HEK293 (cell line): ENCODE measurements at regions not wholly inside any gene's neighbourhood (a gene's known extent, or its start where the extent isn't known, plus 50 kb on each side); places are given as distances from the start of the nearest gene placed in this dataset.

ENCODE experiments used
- CTCF ChIA-PET: fragments of 350-600 bp; formaldehyde crosslinking; extraction: SDS; loops from one replicate; lab custom pipeline; 2021; ENCODE audit warnings: antibody characterized with exemption; lab: Yijun Ruan, JAX
- POLR2A ChIA-PET: fragments of 300-600 bp; formaldehyde crosslinking; extraction: SDS; loops from one replicate; lab custom pipeline; 2020; ENCODE audit warnings: antibody characterized with exemption, inconsistent platforms; lab: Yijun Ruan, JAX
- H3K27ac ChIP-seq: fragments of 200-500 bp; sonication (Bioruptor generic); 2 replicates; pipeline ENCODE4 v1.5.1; 2014; ENCODE audit warnings: low read depth, low read length, control low read depth, inconsistent platforms; ENCODE audit errors: extremely low read depth
- H3K36me3 ChIP-seq, 2 experiments: fragments of 200-500 bp in 1 of 2; sonication (Bioruptor generic) in 1 of 2; 1 replicate in 1 of 2; 2 replicates in 1 of 2; pipeline ENCODE4 v1.5.1; 2014 to 2017; ENCODE audit warnings: inconsistent platforms in 2 of 2, low read length in 2 of 2; ENCODE audit not compliant: control insufficient read depth in 2 of 2, insufficient read depth in 1 of 2
- H3K4me1 ChIP-seq: fragments of 200-500 bp; sonication (Bioruptor generic); 2 replicates; pipeline ENCODE4 v1.5.1; 2014; ENCODE audit warnings: mild to moderate bottlenecking, low read length, inconsistent platforms; ENCODE audit not compliant: control insufficient read depth, insufficient read depth
- H3K4me3 ChIP-seq: 2 replicates; pipeline ENCODE4 v1.5.1; 2011; ENCODE audit warnings: low read depth, mild to moderate bottlenecking, control low read depth, low read length, moderate library complexity
- H3K9me3 ChIP-seq: fragments of 200-500 bp; sonication (Bioruptor generic); 2 replicates; pipeline ENCODE4 v1.5.1; 2014; ENCODE audit warnings: low read depth, low read length, inconsistent platforms; ENCODE audit not compliant: control insufficient read depth, insufficient read depth
- EGR2 ChIP-seq: fragments of 450-650 bp; formaldehyde crosslinking; IDR thresholded peaks from 2 replicates; pipeline ENCODE4 v1.5.1; 2016; ENCODE audit warnings: low read depth, missing biosample characterization, missing genetic modification characterization
- RBAK ChIP-seq: fragments of 450-650 bp; formaldehyde crosslinking; IDR thresholded peaks from 2 replicates; pipeline ENCODE4 v1.5.1; 2016; ENCODE audit warnings: missing biosample characterization, missing genetic modification characterization
- TRIM28 ChIP-seq: IDR thresholded peaks from 2 replicates; pipeline ENCODE4 v1.6.1; 2011; ENCODE audit warnings: low read length, control low read depth, borderline replicate concordance
- ZBTB21 ChIP-seq: fragments of 450-650 bp; formaldehyde crosslinking; IDR thresholded peaks from 2 replicates; pipeline ENCODE4 v1.5.1; 2017; ENCODE audit warnings: missing biosample characterization, missing genetic modification characterization
- ZBTB44 ChIP-seq: fragments of 450-650 bp; IDR thresholded peaks from 2 replicates; pipeline ENCODE4 v1.5.1; 2018; ENCODE audit warnings: missing biosample characterization, mild to moderate bottlenecking, missing genetic modification characterization
- ZBTB48 ChIP-seq: fragments of 450-650 bp; formaldehyde crosslinking; IDR thresholded peaks from 2 replicates; pipeline ENCODE4 v1.5.1; 2016; ENCODE audit warnings: missing biosample characterization, missing genetic modification characterization
- ZNF114 ChIP-seq: fragments of 450-650 bp; formaldehyde crosslinking; IDR thresholded peaks from 2 replicates; pipeline ENCODE4 v1.5.0; 2017; ENCODE audit warnings: missing biosample characterization, missing genetic modification characterization
- ZNF138 ChIP-seq: fragments of 450-650 bp; formaldehyde crosslinking; IDR thresholded peaks from 2 replicates; pipeline ENCODE4 v1.5.1; 2016; ENCODE audit warnings: missing biosample characterization, missing genetic modification characterization, borderline replicate concordance
- ZNF211 ChIP-seq: fragments of 450-650 bp; formaldehyde crosslinking; IDR thresholded peaks from 2 replicates; pipeline ENCODE4 v1.5.1; 2016; ENCODE audit warnings: low read depth, missing biosample characterization, missing genetic modification characterization
- ZNF324 ChIP-seq: fragments of 450-650 bp; formaldehyde crosslinking; IDR thresholded peaks from 2 replicates; pipeline ENCODE4 v1.5.1; 2016; ENCODE audit warnings: missing biosample characterization, missing genetic modification characterization
- ZNF391 ChIP-seq: fragments of 450-650 bp; formaldehyde crosslinking; IDR thresholded peaks from 2 replicates; pipeline ENCODE4 v1.5.1; 2016; ENCODE audit warnings: low read depth, missing biosample characterization, missing genetic modification characterization, borderline replicate concordance
- ZNF521 ChIP-seq: fragments of 450-650 bp; formaldehyde crosslinking; IDR thresholded peaks from 2 replicates; pipeline ENCODE4 v1.5.1; 2017; ENCODE audit warnings: missing biosample characterization, mild to moderate bottlenecking, missing genetic modification characterization
- ZNF654 ChIP-seq: fragments of 450-650 bp; formaldehyde crosslinking; IDR thresholded peaks from 2 replicates; pipeline ENCODE4 v1.5.1; 2016; ENCODE audit warnings: low read depth, missing biosample characterization, missing genetic modification characterization
- ZSCAN23 ChIP-seq: fragments of 450-650 bp; formaldehyde crosslinking; IDR thresholded peaks from 2 replicates; pipeline ENCODE4 v1.5.1; 2016; ENCODE audit warnings: missing biosample characterization, missing genetic modification characterization
- TF ChIP-seq, protein P1 (sequence below): fragments of 450-650 bp; formaldehyde crosslinking; IDR thresholded peaks from 2 replicates; pipeline ENCODE4 v1.5.1; 2017; ENCODE audit warnings: missing biosample characterization, mild to moderate bottlenecking, missing genetic modification characterization, moderate library complexity
- TF ChIP-seq, protein P2 (sequence below): fragments of 450-650 bp; formaldehyde crosslinking; IDR thresholded peaks from 2 replicates; pipeline ENCODE4 v1.5.1; 2016; ENCODE audit warnings: missing biosample characterization, missing genetic modification characterization, borderline replicate concordance

- no peaks in the 10 kb centered on the region for H3K36me3 ChIP-seq
- POLR2A ChIA-PET: no interaction called here
- no peaks in the 10 kb centered on the region for H3K9me3 ChIP-seq
- no peak overlapping the region for H3K27ac ChIP-seq
- peaks cover 3% of the 10 kb centered on the region; the same call in 1 of the 2 replicates for H3K4me1 ChIP-seq
- CTCF ChIA-PET: interaction anchor here (1.1 kb wide), 1 partner anchor 9 kb away, joined by 3 read pairs; no protein-coding TSS in a partner anchor
- no peak overlapping the region for H3K4me3 ChIP-seq
- no peak for TF ChIP-seq ZBTB21 (tag by site-specific recombination)
- TF ChIP-seq ZNF138 (tag by site-specific recombination): no peak
- TF ChIP-seq ZSCAN23 (tag by site-specific recombination): no peak
- no peak for TF ChIP-seq TRIM28
- TF ChIP-seq ZNF114: no peak
- TF ChIP-seq ZNF521 (tag by site-specific recombination): no peak
- TF ChIP-seq RBAK (tag by site-specific recombination): no peak
- no peak for TF ChIP-seq ZBTB44 (tag by site-specific recombination)
Measured at GRCh38 chr11:8749202-8749601, 66.6 kb downstream of the RPL27A start.

DNA sequence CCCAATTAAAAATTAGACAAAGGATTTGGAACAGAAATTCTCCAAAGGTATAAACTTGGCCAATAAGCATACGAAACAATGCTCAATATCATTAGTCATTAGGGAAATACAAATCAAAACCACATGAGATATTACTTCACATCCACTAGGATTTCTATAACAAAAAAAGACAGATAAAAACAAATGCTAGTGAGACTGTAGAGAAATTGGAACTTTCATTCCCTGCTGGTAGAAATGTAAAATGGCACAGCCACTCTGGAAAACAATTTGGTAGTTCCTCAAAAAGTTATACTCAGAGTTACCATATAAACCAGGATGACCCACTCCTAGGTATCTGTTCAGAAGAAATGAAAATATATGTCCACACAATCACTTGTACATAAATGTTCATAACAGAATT lies 71.6 kb downstream of the RPL27A start:
- Histone ChIP-seq H3K27ac (no peak overlapping the region), H3K4me3 (no peak overlapping the region), H3K36me3 (no peaks in the 10 kb centered on the region), H3K4me1 (no peaks in the 10 kb centered on the region), H3K9me3 (no peaks in the 10 kb centered on the region)
- ChIA-PET POLR2A (no interaction called here), CTCF (no interaction called here)
- no peak for TF ChIP-seq ZBTB48 (tag by site-specific recombination)
- no peak for TF ChIP-seq ZNF211 (tag by site-specific recombination)
- no peak for TF ChIP-seq ZNF391
- TF ChIP-seq, protein P1, sequence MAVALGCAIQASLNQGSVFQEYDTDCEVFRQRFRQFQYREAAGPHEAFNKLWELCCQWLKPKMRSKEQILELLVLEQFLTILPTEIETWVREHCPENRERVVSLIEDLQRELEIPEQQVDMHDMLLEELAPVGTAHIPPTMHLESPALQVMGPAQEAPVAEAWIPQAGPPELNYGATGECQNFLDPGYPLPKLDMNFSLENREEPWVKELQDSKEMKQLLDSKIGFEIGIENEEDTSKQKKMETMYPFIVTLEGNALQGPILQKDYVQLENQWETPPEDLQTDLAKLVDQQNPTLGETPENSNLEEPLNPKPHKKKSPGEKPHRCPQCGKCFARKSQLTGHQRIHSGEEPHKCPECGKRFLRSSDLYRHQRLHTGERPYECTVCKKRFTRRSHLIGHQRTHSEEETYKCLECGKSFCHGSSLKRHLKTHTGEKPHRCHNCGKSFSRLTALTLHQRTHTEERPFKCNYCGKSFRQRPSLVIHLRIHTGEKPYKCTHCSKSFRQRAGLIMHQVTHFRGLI (tag by site-specific recombination): no peak
- no peak for TF ChIP-seq ZNF324 (tag by site-specific recombination)

GRCh38 chr11:8756201-8756600 lies 73.6 kb downstream of the RPL27A start:
- no peak overlapping the region for H3K27ac ChIP-seq
- no peaks in the 10 kb centered on the region for H3K4me1 ChIP-seq
- no peaks in the 10 kb centered on the region for H3K36me3 ChIP-seq
- no peak for TF ChIP-seq ZNF654 (tag by site-specific recombination)
- TF ChIP-seq, protein P2, sequence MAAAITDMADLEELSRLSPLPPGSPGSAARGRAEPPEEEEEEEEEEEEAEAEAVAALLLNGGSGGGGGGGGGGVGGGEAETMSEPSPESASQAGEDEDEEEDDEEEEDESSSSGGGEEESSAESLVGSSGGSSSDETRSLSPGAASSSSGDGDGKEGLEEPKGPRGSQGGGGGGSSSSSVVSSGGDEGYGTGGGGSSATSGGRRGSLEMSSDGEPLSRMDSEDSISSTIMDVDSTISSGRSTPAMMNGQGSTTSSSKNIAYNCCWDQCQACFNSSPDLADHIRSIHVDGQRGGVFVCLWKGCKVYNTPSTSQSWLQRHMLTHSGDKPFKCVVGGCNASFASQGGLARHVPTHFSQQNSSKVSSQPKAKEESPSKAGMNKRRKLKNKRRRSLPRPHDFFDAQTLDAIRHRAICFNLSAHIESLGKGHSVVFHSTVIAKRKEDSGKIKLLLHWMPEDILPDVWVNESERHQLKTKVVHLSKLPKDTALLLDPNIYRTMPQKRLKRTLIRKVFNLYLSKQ (tag by site-specific recombination): no peak
- no peak for TF ChIP-seq EGR2
- TF ChIP-seq, all 188 proteins: peak for 0
- no peaks in the 10 kb centered on the region for H3K9me3 ChIP-seq
- CTCF ChIA-PET: interaction anchor here (1.2 to 2.2 kb wide), 2 partner anchors 30 to 39 kb away, joined by 4 to 5 read pairs; no protein-coding TSS in a partner anchor
- POLR2A ChIA-PET: no interaction called here
- no peak overlapping the region for H3K4me3 ChIP-seq
